ENCODE measurements at regions not wholly inside any gene's neighbourhood (a gene's known extent, or its start where the extent isn't known, plus 50 kb on each side); places are given as distances from the start of the nearest gene placed in this dataset.

- no peak overlapping the region for H4K8ac ChIP-seq (ENCODE audit: extremely low read depth, insufficient read depth, low read length)
- H3K23me2 ChIP-seq (ENCODE audit: low read depth, low read length) = no peaks in the 10 kb centered on the region
- no peak overlapping the region for H3K9ac ChIP-seq (replicated peaks in 1 of 4; ENCODE audit: extremely low read depth in 1 of 4, low read depth in 3 of 4, low read length in 3 of 4)
- CTCF ChIA-PET (ENCODE audit: partially characterized antibody) = interaction anchor here (1.1 to 3.2 kb wide), 5 partner anchors 15 to 224 kb away, joined by 3 to 11 read pairs (median 4); no protein-coding TSS in a partner anchor
- WGBS, 2 experiments (ENCODE audit: extremely low coverage in 1 of 2, insufficient coverage in 1 of 2, insufficient read length in 1 of 2, insufficient replicate concordance in 2 of 2, low coverage in 1 of 2, low lambda C conversion rate in 2 of 2, missing lambda C conversion rate in 1 of 2) = 86% methylated on average over 16 of the region's 16 CpGs; no CpG with 5 or more reads in 1 of the 2 experiments
- H3K56ac ChIP-seq (replicated peaks; ENCODE audit: insufficient read length, low read depth, low read length) = no peak overlapping the region
- no peak overlapping the region for H3K4me3 ChIP-seq (ENCODE audit: extremely low read depth in 1 of 4, insufficient read depth in 2 of 4, low read depth in 3 of 4, low read length in 4 of 4)
- no peak overlapping the region for H2AFZ ChIP-seq (ENCODE audit: low read length)
- no peaks in the 10 kb centered on the region for H3K36me3 ChIP-seq (ENCODE audit: control insufficient read depth in 2 of 4, insufficient read depth in 4 of 4, low read length in 3 of 4)
- H2BK12ac ChIP-seq (ENCODE audit: low read depth, low read length) = no peak overlapping the region
- H3K4me1 ChIP-seq (replicated peaks in 1 of 4; ENCODE audit: control insufficient read depth in 3 of 4, insufficient read depth in 4 of 4, low read length in 3 of 4) = peaks cover 0 to 3% (median under 1%) of the 10 kb centered on the region in 4 experiments; a peak in 3 of 7 replicates
- POLR2A ChIA-PET (ENCODE audit: partially characterized antibody) = no interaction called here
- no peak overlapping the region for H3K18ac ChIP-seq (ENCODE audit: extremely low read depth, low read length)
- H3K27me3 ChIP-seq (replicated peaks in 1 of 4; ENCODE audit: control insufficient read depth in 3 of 4, extremely low read depth in 1 of 4, insufficient read depth in 3 of 4, low read length in 3 of 4) = peaks cover 0 to 2% (median 0%) of the 10 kb centered on the region in 4 experiments; a peak in 1 of 7 replicates
- DNase-seq (ENCODE audit: low read depth in 1 of 2, low spot score in 2 of 2) (peak in 1 of 2 experiments; percentile 47), FAIRE-seq (no peak)
- no peak overlapping the region for H3K23ac ChIP-seq (ENCODE audit: insufficient read length)
- H4K5ac ChIP-seq (ENCODE audit: insufficient read length, low read depth, low read length) = no peak overlapping the region
- H3K79me2 ChIP-seq (ENCODE audit: control insufficient read depth in 1 of 2, insufficient read depth in 2 of 2, low read length in 2 of 2) = no peaks in the 10 kb centered on the region
- H3K79me1 ChIP-seq (ENCODE audit: low read depth, low read length) = no peaks in the 10 kb centered on the region
- H3K27ac ChIP-seq (ENCODE audit: low read depth, low read length) = no peak overlapping the region
- H2BK20ac ChIP-seq (ENCODE audit: low read length) = no peak overlapping the region
- no peaks in the 10 kb centered on the region for H3K9me3 ChIP-seq (ENCODE audit: insufficient read depth in 2 of 2, low read depth in 1 of 2, low read length in 1 of 2)
- H2AK5ac ChIP-seq (ENCODE audit: low read depth, low read length) = no peak overlapping the region
- no peaks in the 10 kb centered on the region for H4K20me1 ChIP-seq (replicated peaks in 1 of 2; ENCODE audit: control insufficient read depth in 1 of 2, insufficient read depth in 2 of 2, low read length in 2 of 2)
- no peak overlapping the region for H2BK5ac ChIP-seq (ENCODE audit: low read depth, low read length)
- H3K4ac ChIP-seq (replicated peaks; ENCODE audit: insufficient read length, low read depth, low read length) = no peak overlapping the region
- H3K4me2 ChIP-seq (ENCODE audit: insufficient read depth in 1 of 2, low read depth in 2 of 2, low read length in 2 of 2) = no peak overlapping the region
- H2BK15ac ChIP-seq (ENCODE audit: low read length) = no peak overlapping the region
- no peak overlapping the region for H4K91ac ChIP-seq (replicated peaks; ENCODE audit: insufficient read length, low read length)
- H3K14ac ChIP-seq (ENCODE audit: insufficient read length) = no peak overlapping the region
- H2BK120ac ChIP-seq (replicated peaks; ENCODE audit: low read depth, low read length) = no peak overlapping the region
- TF ChIP-seq POU5F1 (IDR thresholded peaks at IDR 0.05; ENCODE audit: low read depth, low read length) (no peak), YY1 (IDR thresholded peaks at IDR 0.05; ENCODE audit: low read depth, low read length) (no peak), HDAC6 (IDR thresholded peaks at IDR 0.05; ENCODE audit: low read depth, low read length) (no peak), E2F6 (IDR thresholded peaks at IDR 0.05) (no peak), TAF1 (IDR thresholded peaks at IDR 0.05; ENCODE audit: low read depth, low read length) (no peak), POLR2A (IDR thresholded peaks at IDR 0.05; ENCODE audit: control extremely low read depth in 1 of 2, low read depth in 2 of 2, low read length in 2 of 2) (no peak), EZH2 (IDR thresholded peaks at IDR 0.05; ENCODE audit: low read depth, low read length, severe bottlenecking) (no peak), SP1 (IDR thresholded peaks at IDR 0.05; ENCODE audit: low read depth, low read length) (no peak), CBX8 (IDR thresholded peaks at IDR 0.05; ENCODE audit: borderline replicate concordance, low read depth, low read length) (no peak), RXRA (IDR thresholded peaks at IDR 0.05; ENCODE audit: insufficient read depth, low read depth, low read length) (no peak), EGR1 (IDR thresholded peaks at IDR 0.05; ENCODE audit: borderline replicate concordance, low read depth, low read length) (no peak), ZNF274 (IDR thresholded peaks at IDR 0.05; ENCODE audit: borderline replicate concordance, extremely low read depth, low read length) (no peak), CREB1 (IDR thresholded peaks at IDR 0.05) (no peak)
These were observed 151.3 kb upstream of the FAM20C start for GRCh38 chr7:40799-41750.

All from H1 (cell line).